ENCODE measurements at regions not wholly inside any gene's neighbourhood (a gene's known extent, or its start where the extent isn't known, plus 50 kb on each side); places are given as distances from the start of the nearest gene placed in this dataset.
"Not testable (repeated sequence)": the region's sequence is repeated elsewhere in the genome, so short reads cannot be mapped to it uniquely, and the experiment has no call there.

DNA sequence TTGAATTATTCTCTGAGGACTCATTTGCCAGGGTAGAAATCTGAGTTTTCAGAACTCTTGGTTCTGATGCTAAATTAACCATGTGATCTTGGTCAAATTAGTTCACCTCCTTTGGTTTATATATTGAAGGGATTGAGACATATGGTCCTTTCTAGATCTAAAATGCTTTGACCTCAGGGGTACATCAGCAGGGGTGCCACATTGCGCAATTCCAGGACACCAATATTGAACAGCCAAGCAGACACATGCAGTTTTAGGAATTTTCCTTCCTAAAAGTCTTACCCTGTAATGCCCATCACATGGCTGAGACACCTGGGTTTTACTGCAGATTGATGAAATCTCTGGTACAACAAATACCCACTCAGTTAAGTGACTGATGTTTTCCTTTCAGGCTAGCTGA is 254.4 kb upstream of the NCAM1 start:
- H3K27me3 ChIP-seq (ENCODE audit: insufficient read depth, low read length): peaks cover 15% of the 10 kb centered on the region
- H3K9me2 ChIP-seq (ENCODE audit: insufficient read depth): no peaks in the 10 kb centered on the region
- ChIA-PET RAD21 (ENCODE audit: low non-redundant PET in 1 of 2, low total read pairs in 2 of 2, uncharacterized antibody in 2 of 2, unreplicated experiment in 2 of 2) (no interaction called here), CTCF (no interaction called here), POLR2A (no interaction called here)
- BruUV-seq (replicated peaks): no TSS peak
- H3K79me2 ChIP-seq (ENCODE audit: insufficient read depth, low read length): no peaks in the 10 kb centered on the region
- no peaks in the 10 kb centered on the region for H3K4me1 ChIP-seq (ENCODE audit: control insufficient read depth in 1 of 2, insufficient read depth in 2 of 2, low read length in 2 of 2)
- TF ChIP-seq, protein P1, sequence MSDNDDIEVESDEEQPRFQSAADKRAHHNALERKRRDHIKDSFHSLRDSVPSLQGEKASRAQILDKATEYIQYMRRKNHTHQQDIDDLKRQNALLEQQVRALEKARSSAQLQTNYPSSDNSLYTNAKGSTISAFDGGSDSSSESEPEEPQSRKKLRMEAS (IDR thresholded peaks at IDR 0.05): no peak
- TF ChIP-seq FOSL1 (IDR thresholded peaks at IDR 0.05; ENCODE audit: low read depth) (no peak), ELF1 (IDR thresholded peaks at IDR 0.05; ENCODE audit: borderline replicate concordance, low read depth) (no peak), EZH2 (IDR thresholded peaks at IDR 0.05) (no peak), CEBPB (IDR thresholded peaks at IDR 0.05; ENCODE audit: low read depth) (no peak), YY1 (IDR thresholded peaks at IDR 0.05; ENCODE audit: extremely low read depth, insufficient replicate concordance, low read depth, low read length) (no peak), ZFX (IDR thresholded peaks at IDR 0.05) (no peak), POLR2A (IDR thresholded peaks at IDR 0.05; ENCODE audit: borderline replicate concordance, extremely low read depth, insufficient read depth, insufficient read length) (no peak), EGR1 (IDR thresholded peaks at IDR 0.05; ENCODE audit: low read depth) (no peak)
- no peak overlapping the region for H2AFZ ChIP-seq (ENCODE audit: low read depth, low read length, poor library complexity, severe bottlenecking)
- DNase-seq (ENCODE audit: low read depth, low spot score) (no peak), ATAC-seq (no peak)
- no peak overlapping the region for H3K4me2 ChIP-seq (ENCODE audit: low read length)
- no peak overlapping the region for H3K9ac ChIP-seq (ENCODE audit: low read length)
- no peaks in the 10 kb centered on the region for H4K20me1 ChIP-seq (ENCODE audit: insufficient read depth)
- H3K36me3 ChIP-seq (ENCODE audit: control insufficient read depth in 1 of 2, insufficient read depth in 2 of 2, low read length in 2 of 2): no peaks in the 10 kb centered on the region
- no peaks in the 10 kb centered on the region for H3K9me3 ChIP-seq (ENCODE audit: control insufficient read depth in 1 of 2, insufficient read depth in 1 of 2, low read depth in 1 of 2, low read length in 2 of 2)
- H3K27ac ChIP-seq (ENCODE audit: low read depth, low read length): no peak overlapping the region
- intact Hi-C loops (cut with micrococcal nuclease): no loop called here
- no peak overlapping the region for H3K4me3 ChIP-seq (replicated peaks in 1 of 2; ENCODE audit: low read depth in 1 of 2, low read length in 2 of 2)

- RAD21 ChIA-PET (ENCODE audit: low non-redundant PET in 1 of 2, low total read pairs in 2 of 2, uncharacterized antibody in 2 of 2, unreplicated experiment in 2 of 2); CTCF ChIA-PET; H3K27ac ChIP-seq (ENCODE audit: low read depth, low read length); ATAC-seq; H3K4me2 ChIP-seq (ENCODE audit: low read length); H3K9ac ChIP-seq (ENCODE audit: low read length); H3K36me3 ChIP-seq (ENCODE audit: control insufficient read depth in 1 of 2, insufficient read depth in 2 of 2, low read length in 2 of 2); H3K4me3 ChIP-seq (replicated peaks in 1 of 2; ENCODE audit: low read depth in 1 of 2, low read length in 2 of 2); H4K20me1 ChIP-seq (ENCODE audit: insufficient read depth); DNase-seq (ENCODE audit: low read depth, low spot score); H3K79me2 ChIP-seq (ENCODE audit: insufficient read depth, low read length); H3K9me2 ChIP-seq (ENCODE audit: insufficient read depth); BruUV-seq (replicated peaks); H3K9me3 ChIP-seq (ENCODE audit: control insufficient read depth in 1 of 2, insufficient read depth in 1 of 2, low read depth in 1 of 2, low read length in 2 of 2); H2AFZ ChIP-seq (ENCODE audit: low read depth, low read length, poor library complexity, severe bottlenecking); H3K4me1 ChIP-seq (ENCODE audit: control insufficient read depth in 1 of 2, insufficient read depth in 2 of 2, low read length in 2 of 2): not testable (repeated sequence)
- POLR2A ChIA-PET: interaction anchor here (0.7 kb wide), 1 partner anchor 25 kb away, joined by 3 read pairs; no protein-coding TSS in a partner anchor
- intact Hi-C loops (cut with micrococcal nuclease): loop anchor here (2.0 kb wide), 1 partner anchor 14 kb away; no protein-coding TSS in a partner anchor
- peaks cover 22% of the 10 kb centered on the region for H3K27me3 ChIP-seq (ENCODE audit: insufficient read depth, low read length)
Measured at GRCh38 chr11:112714340-112714739, 246.9 kb upstream of the NCAM1 start.

Data from HCT116 (cell line).